ENCODE measurements at regions not wholly inside any gene's neighbourhood (a gene's known extent, or its start where the extent isn't known, plus 50 kb on each side); places are given as distances from the start of the nearest gene placed in this dataset.
"Not testable (repeated sequence)": the region's sequence is repeated elsewhere in the genome, so short reads cannot be mapped to it uniquely, and the experiment has no call there.

GRCh38 chr15:79492065-79492464 lies 59.9 kb downstream of the MINAR1 start:
- DNase-seq: no peak

- no peak for DNase-seq
Measured at GRCh38 chr15:79494384-79494909, 62.3 kb downstream of the MINAR1 start.

- DNase-seq: no peak
Measured at GRCh38 chr15:79494963-79495755, 63.0 kb downstream of the MINAR1 start.

- no peak for DNase-seq
Measured at GRCh38 chr15:79495775-79496174, 63.6 kb downstream of the MINAR1 start.

GRCh38 chr15:79496838-79497237 lies 64.7 kb downstream of the MINAR1 start:
- DNase-seq: no peak

GRCh38 chr15:79501086-79501485 lies 69.0 kb downstream of the MINAR1 start:
- DNase-seq: no peak

- DNase-seq: no peak
Measured at GRCh38 chr15:79505956-79506355, 73.8 kb downstream of the MINAR1 start.

GRCh38 chr15:79512844-79513243 lies 80.7 kb downstream of the MINAR1 start:
- DNase-seq: not testable (repeated sequence)

GRCh38 chr15:79513417-79513816 lies 81.3 kb downstream of the MINAR1 start:
- no peak for DNase-seq

- DNase-seq: no peak
Measured at GRCh38 chr15:79513940-79514339, 81.8 kb downstream of the MINAR1 start.

- no peak for DNase-seq
Measured at GRCh38 chr15:79515300-79516027, 83.3 kb downstream of the MINAR1 start.

- DNase-seq: no peak
Measured at GRCh38 chr15:79516155-79516554, 84.0 kb downstream of the MINAR1 start.

GRCh38 chr15:79516646-79517045 lies 84.5 kb downstream of the MINAR1 start:
- no peak for DNase-seq

GRCh38 chr15:79519628-79520027 lies 87.5 kb downstream of the MINAR1 start:
- DNase-seq: no peak

- no peak for DNase-seq
Measured at GRCh38 chr15:79520654-79521053, 88.5 kb downstream of the MINAR1 start.

GRCh38 chr15:79522656-79523055 lies 90.5 kb downstream of the MINAR1 start:
- no peak for DNase-seq

- no peak for DNase-seq
Measured at GRCh38 chr15:79523266-79523665, 91.1 kb downstream of the MINAR1 start.

GRCh38 chr15:79524531-79524930 lies 92.4 kb downstream of the MINAR1 start:
- DNase-seq: no peak

- no peak for DNase-seq
Measured at GRCh38 chr15:79526376-79526775, 94.2 kb downstream of the MINAR1 start.

GRCh38 chr15:79527821-79528220 lies 95.7 kb downstream of the MINAR1 start:
- no peak for DNase-seq

- DNase-seq: no peak
Measured at GRCh38 chr15:79529157-79529785, 97.1 kb downstream of the MINAR1 start.

- DNase-seq: no peak
Measured at GRCh38 chr15:79535536-79535935, 103.4 kb downstream of the MINAR1 start.

GRCh38 chr15:79538527-79538926 lies 106.4 kb downstream of the MINAR1 start:
- DNase-seq: no peak

- no peak for DNase-seq
Measured at GRCh38 chr15:79539401-79539800, 107.3 kb downstream of the MINAR1 start.

All from hematopoietic multipotent progenitor cell treated with erythropoietin and hydrocortisone succinate and interleukin-3 and kit ligand, for 6 days (in vitro differentiated cells).